ENCODE measurements at regions not wholly inside any gene's neighbourhood (a gene's known extent, or its start where the extent isn't known, plus 50 kb on each side); places are given as distances from the start of the nearest gene placed in this dataset.

GRCh38 chr13:69601661-69602060 lies 506.0 kb upstream of the ATXN8OS start:
- TF ChIP-seq CTCF (IDR thresholded peaks at IDR 0.05; ENCODE audit: low read depth, low read length) (no peak), POLR2A (IDR thresholded peaks at IDR 0.05; ENCODE audit: extremely low read depth, insufficient read length) (no peak), MAX (IDR thresholded peaks at IDR 0.05; ENCODE audit: low read depth, low read length) (no peak), MYC (IDR thresholded peaks at IDR 0.05; ENCODE audit: low read depth, low read length) (no peak)
